HepG2 (cell line): ENCODE measurements at regions not wholly inside any gene's neighbourhood (a gene's known extent, or its start where the extent isn't known, plus 50 kb on each side); places are given as distances from the start of the nearest gene placed in this dataset.

ENCODE experiments used
- ATAC-seq: fragments of 200-7000 bp; cut with Tn5 transposase; 3 replicates; pipeline ENCODE4 v1.9.1; 2020; ENCODE audit warnings: mild to moderate bottlenecking, moderate library complexity
- BruUV-seq: library from RNA; stranded (reverse); fragments of 400-500 nt; replicated peaks from 2 replicates; lab custom pipeline; 2021; lab: Mats Ljungman, UMichigan
- CTCF ChIA-PET: fragments of 300-600 bp; formaldehyde crosslinking; extraction: SDS; loops from one replicate; lab custom pipeline; 2021; ENCODE audit warnings: low total read pairs, inconsistent platforms, low intra/inter-chr PET ratio; lab: Yijun Ruan, JAX
- POLR2A ChIA-PET: fragments of 350-600 bp; sonication (Branson Sonifier 250); formaldehyde crosslinking; loops from one replicate; lab custom pipeline; 2020; ENCODE audit warnings: antibody characterized with exemption, inconsistent platforms; lab: Yijun Ruan, JAX
- DNase-seq: peaks from one replicate; pipeline ENCODE4 v3.0.0-alpha.2; 2015; ENCODE audit warnings: low spot score
- FAIRE-seq: peaks from 3 replicates; lab custom pipeline; 2011; peaks lifted over from hg19 to GRCh38; lab: Jason Lieb, UNC
- H2AFZ ChIP-seq: one replicate; pipeline ENCODE4 v1.6.1; 2011; ENCODE audit warnings: low read length, inconsistent platforms
- H3K27ac ChIP-seq: fragments of 300-600 bp; 3 replicates; pipeline ENCODE4 v1.8.0; 2011; ENCODE audit warnings: mixed run types, mild to moderate bottlenecking, mixed read lengths, low read length, inconsistent platforms; ENCODE audit not compliant: insufficient read depth; ENCODE audit errors: extremely low read length
- H3K27me3 ChIP-seq, 2 experiments: fragments of 200-600 bp in 1 of 2; 2 replicates in 1 of 2; 3 replicates in 1 of 2; pipeline versions ENCODE4 v1.6.0 to v1.8.0; 2011; ENCODE audit warnings: low read length in 2 of 2, mild to moderate bottlenecking in 2 of 2, moderate library complexity in 2 of 2, inconsistent platforms in 1 of 2; ENCODE audit not compliant: insufficient read depth in 2 of 2, control insufficient read depth in 1 of 2
- H3K36me3 ChIP-seq, 2 experiments: fragments of 200-600 bp in 1 of 2; replicated peaks in 1 of 2; 2 replicates in 1 of 2; 3 replicates in 1 of 2; pipeline versions ENCODE4 v1.5.1 to v1.8.0; 2011; ENCODE audit warnings: low read length in 2 of 2, inconsistent platforms in 1 of 2; ENCODE audit not compliant: insufficient read depth in 2 of 2, control insufficient read depth in 1 of 2
- H3K4me1 ChIP-seq: 2 replicates; pipeline ENCODE4 v1.5.1; 2012; ENCODE audit warnings: low read length, inconsistent platforms; ENCODE audit not compliant: insufficient read depth
- H3K4me2 ChIP-seq: 2 replicates; pipeline ENCODE4 v1.6.0; 2011; ENCODE audit warnings: low read depth, low read length, inconsistent platforms
- H3K4me3 ChIP-seq, 3 experiments: fragments of 200-600 bp in 1 of 3; sonication (generic), shearing (Covaris generic) in 1 of 3; replicated peaks in 1 of 3; 2 replicates each; pipeline ENCODE4 v1.5.1; 2011 to 2016; ENCODE audit warnings: low read length in 3 of 3, inconsistent platforms in 2 of 3, low read depth in 2 of 3, mild to moderate bottlenecking in 2 of 3, control low read depth in 1 of 3, mixed read lengths in 1 of 3; ENCODE audit not compliant: insufficient read depth in 1 of 3
- H3K79me2 ChIP-seq: one replicate; pipeline ENCODE4 v1.6.1; 2011; ENCODE audit warnings: low read length, inconsistent platforms; ENCODE audit not compliant: insufficient read depth
- H3K9ac ChIP-seq: 2 replicates; pipeline ENCODE4 v1.6.0; 2011; ENCODE audit warnings: mild to moderate bottlenecking, low read depth, low read length, inconsistent platforms; ENCODE audit not compliant: insufficient read depth
- H3K9me3 ChIP-seq: 2 replicates; pipeline ENCODE4 v1.5.1; 2012; ENCODE audit warnings: mild to moderate bottlenecking, low read length
- H4K20me1 ChIP-seq: 2 replicates; pipeline ENCODE4 v1.6.0; 2011; ENCODE audit warnings: inconsistent platforms, mild to moderate bottlenecking, low read length, moderate library complexity; ENCODE audit not compliant: insufficient read depth
- BRD4 ChIP-seq: sonication (generic); formaldehyde crosslinking; IDR thresholded peaks from 2 replicates; pipeline ENCODE4 v1.4.0; 2020; ENCODE audit warnings: missing genetic modification reagents
- ELF3 ChIP-seq: IDR thresholded peaks from 2 replicates; pipeline ENCODE4 v1.6.1; 2016; ENCODE audit warnings: missing genetic modification reagents, missing compliant biosample characterization
- GATAD1 ChIP-seq: IDR thresholded peaks from 2 replicates; pipeline ENCODE4 v1.6.1; 2016; ENCODE audit warnings: missing genetic modification reagents, missing compliant biosample characterization
- KMT2B ChIP-seq: IDR thresholded peaks from 2 replicates; pipeline ENCODE4 v1.6.1; 2016; ENCODE audit warnings: missing genetic modification reagents, missing compliant biosample characterization
- NCOA5 ChIP-seq: sonication (generic); formaldehyde crosslinking; IDR thresholded peaks from 2 replicates; pipeline ENCODE4 v1.4.0; 2020; ENCODE audit warnings: missing genetic modification reagents
- NFIC ChIP-seq: IDR thresholded peaks from 2 replicates; pipeline ENCODE4 v1.6.1; 2012; ENCODE audit warnings: mild to moderate bottlenecking, low read length, inconsistent platforms
- NFYC ChIP-seq: IDR thresholded peaks from 2 replicates; pipeline ENCODE4 v1.6.1; 2016; ENCODE audit warnings: missing genetic modification reagents, missing compliant biosample characterization
- RCOR2 ChIP-seq: IDR thresholded peaks from 2 replicates; pipeline ENCODE4 v1.6.1; 2016; ENCODE audit warnings: missing biosample characterization, missing genetic modification reagents
- THAP11 ChIP-seq: IDR thresholded peaks from 2 replicates; pipeline ENCODE4 v1.6.1; 2016; ENCODE audit warnings: missing biosample characterization, missing genetic modification reagents
- ZNF264 ChIP-seq: sonication (generic); formaldehyde crosslinking; IDR thresholded peaks from 2 replicates; pipeline ENCODE4 v1.4.0; 2020; ENCODE audit warnings: missing genetic modification reagents
- ZNF570 ChIP-seq: sonication (generic); formaldehyde crosslinking; IDR thresholded peaks from 2 replicates; pipeline ENCODE4 v1.4.0; 2020; ENCODE audit warnings: mild to moderate bottlenecking, missing genetic modification reagents, borderline replicate concordance
- ZNF724P ChIP-seq: sonication (generic); formaldehyde crosslinking; IDR thresholded peaks from 2 replicates; pipeline ENCODE4 v1.8.0; 2022; ENCODE audit warnings: missing genetic modification reagents, borderline replicate concordance
- ZNF841 ChIP-seq: sonication (generic); formaldehyde crosslinking; IDR thresholded peaks from 2 replicates; pipeline ENCODE4 v1.8.1; 2023; ENCODE audit warnings: missing genetic modification reagents, borderline replicate concordance
- ZSCAN29 ChIP-seq: sonication (generic); formaldehyde crosslinking; conservative IDR thresholded peaks from 2 replicates; pipeline ENCODE4 v1.4.0; 2020; ENCODE audit warnings: mild to moderate bottlenecking, missing genetic modification reagents
- WGBS: methylation state at CpG from one replicate; pipeline ENCODE4 v1.1.6; 2017; ENCODE audit warnings: low lambda C conversion rate; 5-methylcytosine and 5-hydroxymethylcytosine counted together
- in situ Hi-C: cut with HindIII; loops from 2 replicates; pipeline ENCODE4 v1.10.0; 2017; ENCODE audit warnings: low pct_unique_long_range_greater_than_20kb; ENCODE audit not compliant: extremely low pct_ligation_motif_present
- intact Hi-C: fragments of 100-400 bp; cut with micrococcal nuclease; formaldehyde crosslinking; loops from one replicate; pipeline ENCODE4 v1.10.0; 2022; ENCODE audit not compliant: unreplicated experiment
- TF ChIP-seq, protein P1 (sequence below), 2 experiments: sonication (generic) in 1 of 2; formaldehyde crosslinking in 1 of 2; IDR thresholded peaks; 2 replicates each; pipeline versions ENCODE4 v1.5.1 to v1.6.1; 2011 to 2020; ENCODE audit warnings: borderline replicate concordance in 1 of 2, low read depth in 1 of 2, low read length in 1 of 2, mild to moderate bottlenecking in 1 of 2, missing genetic modification reagents in 1 of 2, moderate library complexity in 1 of 2
- TF ChIP-seq, protein P2 (sequence below): sonication (generic); formaldehyde crosslinking; IDR thresholded peaks from 2 replicates; pipeline ENCODE4 v1.4.0; 2020; ENCODE audit warnings: missing genetic modification reagents, borderline replicate concordance

DNA sequence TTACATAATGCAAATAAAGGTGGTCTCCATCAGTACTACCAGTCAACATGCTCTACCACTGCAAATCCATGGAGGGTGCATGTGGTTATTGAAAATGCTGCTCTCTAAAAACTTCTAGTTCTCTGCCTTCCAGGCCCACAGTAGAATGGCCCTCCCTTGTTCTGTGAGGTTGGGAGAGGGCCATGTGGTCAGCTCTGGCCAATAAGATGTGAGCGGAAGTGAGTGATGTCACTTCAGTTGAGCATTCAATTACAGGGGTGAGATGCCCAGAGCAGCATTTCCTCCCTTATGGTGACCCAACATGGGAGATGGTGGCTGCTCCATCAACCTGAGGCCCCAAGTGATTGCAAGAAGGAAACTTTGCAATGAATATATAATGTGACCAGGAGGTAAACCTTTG lies 148.8 kb downstream of the CPEB2 start:
- BruUV-seq = no TSS peak
- FAIRE-seq (no peak), ATAC-seq (no peak), DNase-seq (no peak)
- H3K9me3 ChIP-seq = no peaks in the 10 kb centered on the region
- no peaks in the 10 kb centered on the region for H3K27me3 ChIP-seq
- no peak overlapping the region for H3K27ac ChIP-seq
- H3K79me2 ChIP-seq = no peaks in the 10 kb centered on the region
- no peak overlapping the region for H3K9ac ChIP-seq
- 88% methylated on average over 1 of the region's 1 CpG for WGBS
- H2AFZ ChIP-seq = no peak overlapping the region
- POLR2A ChIA-PET = no interaction called here
- H3K4me1 ChIP-seq = peaks cover 44% of the 10 kb centered on the region
- CTCF ChIA-PET = no interaction called here
- no peak overlapping the region for H3K4me3 ChIP-seq
- no peaks in the 10 kb centered on the region for H3K36me3 ChIP-seq
- no peaks in the 10 kb centered on the region for H4K20me1 ChIP-seq
- H3K4me2 ChIP-seq = no peak overlapping the region
- no peak for TF ChIP-seq GATAD1 (CRISPR knock-in tag)
- TF ChIP-seq ZNF264 (CRISPR knock-in tag) = no peak
- TF ChIP-seq, protein P1, sequence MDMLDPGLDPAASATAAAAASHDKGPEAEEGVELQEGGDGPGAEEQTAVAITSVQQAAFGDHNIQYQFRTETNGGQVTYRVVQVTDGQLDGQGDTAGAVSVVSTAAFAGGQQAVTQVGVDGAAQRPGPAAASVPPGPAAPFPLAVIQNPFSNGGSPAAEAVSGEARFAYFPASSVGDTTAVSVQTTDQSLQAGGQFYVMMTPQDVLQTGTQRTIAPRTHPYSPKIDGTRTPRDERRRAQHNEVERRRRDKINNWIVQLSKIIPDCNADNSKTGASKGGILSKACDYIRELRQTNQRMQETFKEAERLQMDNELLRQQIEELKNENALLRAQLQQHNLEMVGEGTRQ (IDR thresholded peaks at IDR 0.05; ENCODE audit: low read depth, low read length) = peak; percentile 12; the same call in 1 of the 2 replicates
- TF ChIP-seq, protein P1 (CRISPR knock-in tag; IDR thresholded peaks at IDR 0.05; ENCODE audit: borderline replicate concordance) = no peak; the same call in 1 of the 2 replicates
- TF ChIP-seq NFYC (CRISPR knock-in tag) = 0 out of 2 replicates have a peak, but pooled peaks have one; percentile 22
- in situ Hi-C loops (loop anchor here (25.0 kb wide), 1 partner anchor 1514 kb away; the partner anchor contains the start of gene BOD1L1), intact Hi-C loops (loop anchor here (5.0 kb wide), 1 partner anchor 34 kb away; no protein-coding TSS in a partner anchor)

DNA sequence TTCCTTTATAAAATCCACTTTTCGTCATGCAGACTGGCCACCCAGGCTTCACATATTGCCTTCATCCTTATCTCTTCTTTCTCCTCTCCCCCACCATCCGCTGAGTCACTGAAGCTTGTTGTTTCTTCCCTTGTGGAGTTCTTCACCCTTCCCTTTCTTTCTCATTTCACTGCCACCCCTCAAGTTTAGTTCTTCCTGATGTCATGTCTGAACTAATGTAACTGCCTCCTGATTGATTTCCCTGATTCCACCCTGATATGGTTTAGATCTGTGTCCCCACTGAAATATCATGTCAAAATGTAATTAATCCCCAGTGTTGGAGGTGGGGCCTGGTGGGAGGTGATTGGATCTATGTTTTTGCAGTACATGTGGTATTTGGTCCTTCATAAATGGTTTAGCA lies 151.4 kb downstream of the CPEB2 start:
- Histone ChIP-seq H2AFZ (no peak overlapping the region), H3K27ac (no peak overlapping the region), H3K79me2 (no peaks in the 10 kb centered on the region), H3K4me2 (no peak overlapping the region), H3K4me3 (no peak overlapping the region), H3K27me3 (no peaks in the 10 kb centered on the region), H4K20me1 (no peaks in the 10 kb centered on the region), H3K4me1 (peaks cover 28% of the 10 kb centered on the region), H3K9ac (no peak overlapping the region), H3K9me3 (no peaks in the 10 kb centered on the region), H3K36me3 (no peaks in the 10 kb centered on the region)
- DNase-seq = no peak
- TF ChIP-seq ZNF841 (CRISPR knock-in tag) (no peak), ZNF570 (CRISPR knock-in tag) (no peak), ZNF724P (no peak), NFIC (no peak), KMT2B (no peak), BRD4 (CRISPR knock-in tag) (no peak), RCOR2 (CRISPR knock-in tag) (no peak), ELF3 (CRISPR knock-in tag) (no peak), ZSCAN29 (CRISPR knock-in tag) (no peak), THAP11 (CRISPR knock-in tag) (no peak), NCOA5 (CRISPR knock-in tag) (no peak)
- TF ChIP-seq, protein P2, sequence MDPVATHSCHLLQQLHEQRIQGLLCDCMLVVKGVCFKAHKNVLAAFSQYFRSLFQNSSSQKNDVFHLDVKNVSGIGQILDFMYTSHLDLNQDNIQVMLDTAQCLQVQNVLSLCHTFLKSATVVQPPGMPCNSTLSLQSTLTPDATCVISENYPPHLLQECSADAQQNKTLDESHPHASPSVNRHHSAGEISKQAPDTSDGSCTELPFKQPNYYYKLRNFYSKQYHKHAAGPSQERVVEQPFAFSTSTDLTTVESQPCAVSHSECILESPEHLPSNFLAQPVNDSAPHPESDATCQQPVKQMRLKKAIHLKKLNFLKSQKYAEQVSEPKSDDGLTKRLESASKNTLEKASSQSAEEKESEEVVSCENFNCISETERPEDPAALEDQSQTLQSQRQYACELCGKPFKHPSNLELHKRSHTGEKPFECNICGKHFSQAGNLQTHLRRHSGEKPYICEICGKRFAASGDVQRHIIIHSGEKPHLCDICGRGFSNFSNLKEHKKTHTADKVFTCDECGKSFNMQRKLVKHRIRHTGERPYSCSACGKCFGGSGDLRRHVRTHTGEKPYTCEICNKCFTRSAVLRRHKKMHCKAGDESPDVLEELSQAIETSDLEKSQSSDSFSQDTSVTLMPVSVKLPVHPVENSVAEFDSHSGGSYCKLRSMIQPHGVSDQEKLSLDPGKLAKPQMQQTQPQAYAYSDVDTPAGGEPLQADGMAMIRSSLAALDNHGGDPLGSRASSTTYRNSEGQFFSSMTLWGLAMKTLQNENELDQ = no peak
- no peak for FAIRE-seq
- CTCF ChIA-PET = no interaction called here
- in situ Hi-C loops (loop anchor here (25.0 kb wide), 1 partner anchor 1516 kb away; the partner anchor contains the start of gene BOD1L1), intact Hi-C loops (loop anchor here (5.0 kb wide), 1 partner anchor 36 kb away; no protein-coding TSS in a partner anchor)
- WGBS = 65% methylated on average over 2 of the region's 2 CpGs
- ATAC-seq = no peak
- POLR2A ChIA-PET = no interaction called here
- no TSS peak for BruUV-seq
